NCI-H69 (cell line): ENCODE measurements at regions not wholly inside any gene's neighbourhood (a gene's known extent, or its start where the extent isn't known, plus 50 kb on each side); places are given as distances from the start of the nearest gene placed in this dataset.
A peak's percentile ranks its signal among the peaks of the same experiment; 100 is the strongest.

Experiments used
- DNase-seq: peaks from one replicate; lab custom pipeline; 2025; lab: John Stamatoyannopoulos, UW

DNA sequence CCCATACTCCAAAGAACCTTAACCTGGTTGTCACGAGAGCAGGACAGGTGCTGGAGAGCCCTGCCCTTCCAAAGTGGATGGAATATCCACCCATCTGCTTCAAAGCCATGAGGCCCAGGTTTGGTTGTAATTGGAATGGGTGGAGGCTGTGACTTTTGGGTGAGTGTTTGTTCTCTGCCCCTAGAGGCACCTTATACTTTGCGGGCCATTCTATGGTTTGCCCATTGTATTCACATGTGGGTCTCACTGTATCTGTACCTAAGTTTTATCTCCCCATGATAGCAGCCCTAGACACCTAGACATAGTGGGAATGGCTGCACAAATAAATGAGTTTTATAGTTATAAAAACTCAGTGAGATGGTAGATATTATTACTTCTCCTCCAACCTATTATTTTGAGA lies 67.1 kb upstream of the NAA20 start:
- DNase-seq = no peak

DNA sequence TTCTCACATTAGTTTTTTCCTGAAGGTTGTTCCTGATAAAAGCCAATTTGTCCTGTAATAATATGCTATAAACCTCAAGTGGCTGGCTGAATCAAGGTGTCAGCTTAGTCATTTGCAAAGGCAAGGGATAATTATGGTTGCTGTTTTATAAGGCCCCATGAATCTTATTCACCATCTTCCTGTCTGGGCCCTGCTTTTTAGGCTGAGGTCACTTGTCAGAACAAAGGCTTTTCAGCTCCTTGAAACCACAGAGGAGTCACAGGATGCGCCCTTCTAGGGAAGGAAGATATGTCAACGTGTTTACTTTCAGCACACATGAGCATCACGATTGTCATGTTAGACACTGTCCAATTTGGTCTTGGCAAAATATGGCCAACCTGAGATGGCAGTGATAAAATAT lies 64.8 kb upstream of the NAA20 start:
- peak; percentile 84 for DNase-seq

- no peak for DNase-seq
These were observed 63.6 kb upstream of the NAA20 start for GRCh38 chr20:19953606-19954005.

DNA sequence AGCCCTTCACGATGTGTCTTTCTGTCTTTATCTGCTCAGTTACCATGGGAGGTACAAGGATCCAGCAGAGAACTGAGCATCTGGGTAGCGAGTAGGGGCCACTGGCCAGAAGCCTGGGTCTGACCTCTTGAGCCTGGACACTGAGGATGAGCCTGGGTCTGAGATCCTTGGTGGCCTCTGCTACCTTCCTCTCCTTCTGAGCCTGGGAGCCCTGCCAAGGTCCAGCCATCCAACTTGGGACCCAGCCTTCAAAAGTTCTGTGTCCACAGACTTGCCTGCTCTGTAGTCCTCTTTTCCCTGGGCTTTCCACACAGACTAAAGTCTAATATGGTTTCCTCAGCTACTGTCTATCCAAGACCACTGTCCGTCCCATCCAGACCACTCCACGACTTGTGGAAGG lies 60.2 kb upstream of the NAA20 start:
- DNase-seq = no peak

DNA sequence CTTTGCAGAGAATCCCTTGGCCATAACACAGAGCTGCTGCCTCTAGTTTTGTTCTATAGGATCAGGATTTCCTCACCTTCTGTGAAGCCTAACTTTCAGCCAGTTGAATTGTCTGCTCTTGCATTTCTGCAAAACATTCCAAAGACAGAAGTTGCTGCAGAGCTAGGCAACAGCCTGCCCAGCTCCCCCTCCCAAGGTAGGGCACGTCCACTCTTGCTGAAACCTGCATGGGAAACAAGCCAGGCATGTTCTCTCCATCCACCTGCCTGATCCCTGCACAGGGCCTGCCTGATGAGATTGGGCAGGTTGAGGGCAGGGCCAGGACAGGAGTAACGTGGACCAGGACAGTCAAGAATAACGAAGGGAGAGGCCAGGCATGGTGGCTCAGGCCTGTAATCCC lies 58.9 kb upstream of the NAA20 start:
- no peak for DNase-seq

GRCh38 chr20:19958928-19959327 lies 58.2 kb upstream of the NAA20 start:
- no peak for DNase-seq

GRCh38 chr20:19960745-19961144 lies 56.4 kb upstream of the NAA20 start:
- no peak for DNase-seq

DNA sequence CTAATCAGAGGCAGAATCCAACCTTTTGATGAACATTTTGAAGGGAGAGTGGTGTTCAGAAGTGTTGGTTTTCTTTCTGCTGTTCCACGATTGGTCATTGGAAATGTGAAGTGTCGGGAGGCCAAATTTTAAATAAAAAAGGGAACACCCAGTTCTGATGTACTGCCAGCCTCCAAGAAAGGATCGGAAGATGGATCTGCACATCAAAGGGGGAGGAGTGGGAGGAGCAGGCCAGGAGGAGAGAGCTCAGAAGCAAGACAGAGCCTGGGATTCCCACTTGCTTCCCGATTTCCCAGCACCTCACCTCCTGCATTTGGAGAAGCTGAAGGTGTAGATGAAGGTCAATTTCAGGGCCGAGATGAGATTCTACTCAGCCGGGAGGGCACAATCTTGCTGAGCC lies 55.9 kb upstream of the NAA20 start:
- no peak for DNase-seq

- DNase-seq = no peak
These were observed 54.2 kb upstream of the NAA20 start for GRCh38 chr20:19962958-19963357.

DNA sequence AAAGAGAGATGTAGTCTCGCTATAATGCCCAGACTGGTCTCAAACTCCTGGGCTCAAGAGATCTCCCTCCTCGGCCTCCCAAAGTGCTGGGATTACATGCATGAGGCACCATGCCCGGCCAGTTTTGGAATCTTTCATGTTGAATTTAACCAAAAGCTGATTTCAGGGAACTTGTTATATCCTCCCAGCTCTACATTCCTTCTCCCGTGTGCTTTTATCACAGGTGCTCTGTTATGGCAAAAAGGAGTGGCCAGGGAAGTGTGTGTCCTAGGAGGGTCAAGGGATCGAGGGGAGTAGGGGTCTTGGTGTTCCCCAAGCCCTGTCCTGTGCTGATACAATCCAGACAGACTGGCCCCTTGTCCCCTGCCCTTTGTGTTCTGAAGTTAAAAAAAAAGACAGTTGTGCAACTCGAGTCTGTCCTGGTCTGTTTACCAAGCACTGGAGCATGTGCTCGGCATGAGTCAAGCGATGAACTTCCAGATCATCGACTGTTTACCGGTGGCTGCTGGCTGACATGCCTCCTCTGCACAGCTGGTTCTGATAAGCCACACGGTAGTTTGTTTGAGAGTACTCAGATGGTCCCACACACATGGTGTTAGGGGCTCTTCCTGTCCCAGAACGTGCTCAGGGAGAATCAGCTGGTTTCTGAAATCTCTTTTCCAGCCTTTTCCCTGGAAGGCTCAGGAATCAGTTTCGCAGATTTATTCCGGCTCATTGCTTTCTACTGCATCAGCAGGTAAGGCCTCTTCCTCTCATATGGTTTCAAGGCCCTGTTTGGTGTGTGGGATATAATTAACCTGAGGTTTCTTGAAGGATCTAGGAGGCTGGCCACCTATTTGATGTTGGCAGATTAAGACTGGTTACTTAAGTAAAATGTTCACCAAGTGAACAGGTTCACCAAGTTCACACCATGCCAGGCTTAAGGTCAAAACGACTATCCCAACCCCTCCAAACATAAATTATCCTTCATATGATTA lies 52.6 kb upstream of the NAA20 start:
- DNase-seq = peak; percentile 61

DNA sequence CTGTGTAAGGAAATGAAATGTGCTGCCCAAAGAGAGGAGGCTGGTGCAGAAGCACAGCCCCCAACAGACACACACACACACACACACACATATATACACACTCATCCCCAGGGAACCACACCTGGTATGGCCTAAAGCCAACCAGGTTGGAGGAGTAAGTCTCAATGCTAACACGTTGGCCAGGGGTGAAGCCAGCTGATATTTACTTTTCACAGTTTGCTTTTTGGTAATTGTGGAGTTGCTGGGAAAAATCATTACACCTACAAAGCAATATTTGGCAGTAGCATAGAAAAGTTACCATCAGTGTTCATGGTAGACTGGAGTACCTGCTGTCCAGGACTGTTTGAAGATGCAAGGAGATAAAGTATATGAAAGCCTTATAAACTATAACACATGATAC lies 50.3 kb upstream of the NAA20 start:
- peak; percentile 97 for DNase-seq
